Epithelial cell of proximal tubule (primary cell): ENCODE measurements at regions not wholly inside any gene's neighbourhood (a gene's known extent, or its start where the extent isn't known, plus 50 kb on each side); places are given as distances from the start of the nearest gene placed in this dataset.
A peak's percentile ranks its signal among the peaks of the same experiment; 100 is the strongest.
"Not testable (repeated sequence)": the region's sequence is repeated elsewhere in the genome, so short reads cannot be mapped to it uniquely, and the experiment has no call there.

ENCODE experiments used
- DNase-seq: peaks from one replicate; pipeline ENCODE4 v3.0.0-alpha.2; 2011; ENCODE audit warnings: low read depth
- H3K4me3 ChIP-seq: 2 replicates; pipeline ENCODE4 v1.5.1; 2011; ENCODE audit warnings: low read depth, mild to moderate bottlenecking, low read length
- TF ChIP-seq, protein P1 (sequence below): conservative IDR thresholded peaks from 2 replicates; pipeline ENCODE4 v1.5.1; 2012; ENCODE audit warnings: low read depth, mild to moderate bottlenecking, low read length

DNA sequence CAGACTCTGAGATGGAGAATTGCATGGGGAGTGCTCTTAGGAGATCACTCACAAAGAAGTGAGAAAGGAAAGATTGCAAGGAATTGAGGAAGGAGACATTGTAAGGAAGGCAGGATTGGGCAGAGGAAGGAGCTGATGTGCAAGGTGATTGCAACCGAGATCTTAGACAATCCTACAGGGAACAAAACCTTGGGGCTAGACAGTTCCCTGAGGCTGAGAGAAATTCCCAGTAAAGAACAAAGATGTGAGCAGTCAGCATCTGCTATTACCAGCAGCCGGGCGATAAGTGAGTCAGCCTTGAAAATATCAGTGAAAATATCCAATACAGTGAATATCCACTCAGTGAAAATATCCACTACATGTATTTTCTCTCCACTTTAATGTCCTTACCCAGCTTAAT lies 143.6 kb upstream of the TBC1D5 start:
- H3K4me3 ChIP-seq = no peak overlapping the region
- no peak for DNase-seq
- TF ChIP-seq, protein P1, sequence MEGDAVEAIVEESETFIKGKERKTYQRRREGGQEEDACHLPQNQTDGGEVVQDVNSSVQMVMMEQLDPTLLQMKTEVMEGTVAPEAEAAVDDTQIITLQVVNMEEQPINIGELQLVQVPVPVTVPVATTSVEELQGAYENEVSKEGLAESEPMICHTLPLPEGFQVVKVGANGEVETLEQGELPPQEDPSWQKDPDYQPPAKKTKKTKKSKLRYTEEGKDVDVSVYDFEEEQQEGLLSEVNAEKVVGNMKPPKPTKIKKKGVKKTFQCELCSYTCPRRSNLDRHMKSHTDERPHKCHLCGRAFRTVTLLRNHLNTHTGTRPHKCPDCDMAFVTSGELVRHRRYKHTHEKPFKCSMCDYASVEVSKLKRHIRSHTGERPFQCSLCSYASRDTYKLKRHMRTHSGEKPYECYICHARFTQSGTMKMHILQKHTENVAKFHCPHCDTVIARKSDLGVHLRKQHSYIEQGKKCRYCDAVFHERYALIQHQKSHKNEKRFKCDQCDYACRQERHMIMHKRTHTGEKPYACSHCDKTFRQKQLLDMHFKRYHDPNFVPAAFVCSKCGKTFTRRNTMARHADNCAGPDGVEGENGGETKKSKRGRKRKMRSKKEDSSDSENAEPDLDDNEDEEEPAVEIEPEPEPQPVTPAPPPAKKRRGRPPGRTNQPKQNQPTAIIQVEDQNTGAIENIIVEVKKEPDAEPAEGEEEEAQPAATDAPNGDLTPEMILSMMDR = no peak

DNA sequence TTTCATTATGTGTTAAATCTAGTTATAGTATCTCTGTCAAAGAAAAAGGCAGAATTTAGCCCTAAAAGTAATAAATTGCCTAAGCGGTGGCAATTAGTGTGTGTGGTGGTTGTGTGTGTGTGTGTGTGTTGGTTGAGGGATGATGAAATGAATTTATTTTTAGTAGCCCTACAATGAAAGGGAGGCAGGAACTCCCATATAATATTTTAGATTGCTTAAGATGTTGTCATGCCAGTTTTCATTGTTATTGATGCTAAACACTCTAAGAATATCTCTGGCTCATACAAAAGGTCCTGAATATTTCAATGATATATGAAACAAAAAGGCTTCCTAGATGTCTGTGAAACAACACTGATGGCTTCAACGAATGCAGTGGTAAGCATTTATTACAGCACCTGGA lies 140.6 kb upstream of the TBC1D5 start:
- TF ChIP-seq, protein P1 = no peak
- no peak for DNase-seq
- H3K4me3 ChIP-seq = no peak overlapping the region

DNA sequence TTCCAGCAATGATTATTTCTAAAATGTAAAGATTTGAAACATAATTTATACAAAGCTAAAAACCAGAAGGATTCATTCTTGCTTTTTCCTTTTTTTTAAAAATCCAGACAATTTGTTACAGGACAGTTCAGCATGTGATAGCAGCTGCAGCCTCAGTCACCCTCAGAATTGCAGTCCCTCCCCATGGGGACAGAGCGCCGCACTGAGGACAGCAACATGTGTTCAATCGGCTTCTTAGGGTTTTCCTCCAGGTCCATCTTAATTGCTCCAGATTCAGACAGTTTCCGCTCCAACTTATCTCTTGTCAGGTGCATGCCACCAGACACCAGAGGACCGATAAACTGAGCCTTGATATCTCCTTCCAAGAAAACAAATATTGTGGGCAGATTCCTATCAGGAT lies 134.9 kb upstream of the TBC1D5 start:
- DNase-seq = no peak
- TF ChIP-seq, protein P1 = no peak
- H3K4me3 ChIP-seq = no peak overlapping the region

DNA sequence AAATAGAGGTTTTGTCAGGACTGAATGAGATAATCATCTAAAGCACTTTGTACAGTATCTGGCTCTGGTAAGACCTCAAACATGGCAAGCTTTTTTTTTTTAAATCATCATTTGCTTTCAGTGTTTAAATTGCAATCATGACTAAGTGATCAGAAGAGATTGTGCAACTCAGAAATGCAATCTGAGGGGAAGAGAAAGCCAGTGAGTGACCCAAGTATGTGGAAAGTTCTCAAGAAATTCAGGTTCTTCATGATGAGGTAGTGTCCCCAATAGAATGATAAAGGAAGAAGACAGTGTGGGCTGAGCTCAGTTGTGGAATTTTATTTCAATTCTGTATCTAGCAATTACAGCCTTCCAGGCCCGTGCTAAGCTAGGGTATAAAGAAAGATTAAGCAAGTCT lies 132.2 kb upstream of the TBC1D5 start:
- no peak for DNase-seq
- TF ChIP-seq, protein P1 = no peak

DNA sequence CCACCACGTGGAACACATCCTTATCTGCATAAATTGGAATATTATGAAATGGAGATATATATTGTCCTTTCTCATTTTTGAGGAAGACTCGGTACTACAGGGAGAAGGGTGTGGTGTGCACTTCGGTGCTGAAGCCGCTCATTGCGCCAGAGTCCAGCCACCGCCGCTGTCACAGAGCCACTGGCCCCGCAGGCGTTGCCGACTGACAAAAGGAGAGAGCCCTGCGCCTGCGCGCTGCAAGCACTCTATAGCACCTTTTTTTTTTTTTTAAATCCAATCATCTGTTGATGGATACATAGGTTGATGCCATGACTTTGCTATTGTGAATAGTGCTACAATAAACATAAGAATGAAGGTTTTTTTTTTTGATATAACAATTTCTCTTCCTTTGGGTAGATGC lies 130.0 kb upstream of the TBC1D5 start:
- TF ChIP-seq, protein P1 = no peak
- H3K4me3 ChIP-seq = no peak overlapping the region
- DNase-seq = no peak

More for the DNA sequence above, 132.2 kb upstream of the TBC1D5 start:
- H3K4me3 ChIP-seq = no peak overlapping the region

DNA sequence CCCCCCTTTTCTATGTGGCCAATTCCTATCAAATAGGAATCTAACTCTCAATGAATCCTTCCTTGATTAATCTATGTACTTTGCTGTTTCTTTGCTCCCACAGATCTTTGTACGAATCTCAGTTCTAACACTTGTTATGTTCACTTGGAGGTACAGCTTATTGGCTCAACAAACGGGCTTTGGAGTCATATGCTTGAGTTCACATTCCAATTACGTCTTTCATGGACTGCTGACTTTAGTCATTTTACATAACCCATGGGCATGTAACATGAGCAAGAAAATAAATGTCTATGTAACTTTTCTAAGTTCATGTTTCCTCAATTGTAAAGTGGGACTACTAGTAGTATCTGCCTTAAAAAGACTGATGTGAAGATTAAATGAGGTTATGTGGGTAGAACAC lies 123.2 kb upstream of the TBC1D5 start:
- no peak overlapping the region for H3K4me3 ChIP-seq
- TF ChIP-seq, protein P1 = no peak
- DNase-seq = peak; percentile 32

DNA sequence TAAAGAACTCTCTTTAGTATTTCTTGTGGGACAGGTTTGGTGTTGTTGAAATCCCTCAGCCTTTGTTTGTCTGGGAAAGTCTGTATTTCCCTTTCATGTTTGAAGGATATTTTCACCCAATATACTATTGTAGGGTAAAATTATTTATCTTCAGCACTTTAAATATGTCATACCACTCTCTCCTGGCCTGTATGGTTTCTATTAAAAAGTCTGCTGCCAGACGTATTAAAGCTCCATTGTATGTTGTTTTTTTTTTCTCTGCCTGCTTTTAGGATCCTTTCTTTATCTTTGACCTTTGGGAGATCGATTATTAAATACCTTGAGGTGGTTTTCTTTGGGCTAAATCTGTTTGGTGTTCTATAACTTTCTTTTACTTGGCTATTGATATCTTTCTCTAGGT lies 119.0 kb upstream of the TBC1D5 start:
- no peak for DNase-seq
- TF ChIP-seq, protein P1 = no peak
- H3K4me3 ChIP-seq = no peak overlapping the region

DNA sequence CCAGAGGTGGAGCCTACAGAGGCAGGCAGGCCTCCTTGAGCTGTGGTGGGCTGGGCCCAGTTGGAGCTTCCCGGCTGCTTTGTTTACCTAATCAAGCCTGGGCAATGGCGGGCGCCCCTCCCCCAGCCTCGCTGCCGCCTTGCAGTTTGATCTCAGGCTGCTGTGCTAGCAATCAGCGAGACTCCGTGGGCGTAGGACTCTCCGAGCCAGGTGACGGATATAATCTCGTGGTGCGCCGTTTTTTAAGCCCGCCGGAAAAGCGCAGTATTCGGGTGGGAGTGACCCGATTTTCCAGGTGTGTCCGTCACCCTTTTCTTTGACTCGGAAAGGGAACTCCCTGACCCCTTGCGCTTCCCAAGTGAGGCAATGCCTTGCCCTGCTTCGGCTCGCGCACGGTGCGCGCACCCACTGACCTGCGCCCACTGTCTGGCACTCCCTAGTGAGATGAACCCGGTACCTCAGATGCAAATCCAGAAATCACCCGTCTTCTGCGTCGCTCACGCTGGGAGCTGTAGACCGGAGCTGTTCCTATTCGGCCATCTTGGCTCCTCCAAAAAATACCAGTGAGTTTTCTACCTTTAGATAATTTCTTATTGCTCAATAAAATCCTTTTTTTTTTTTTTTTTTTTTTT lies 118.5 kb upstream of the TBC1D5 start:
- DNase-seq, H3K4me3 ChIP-seq: not testable (repeated sequence)
